DOHH2 (cell line): ENCODE measurements at regions not wholly inside any gene's neighbourhood (a gene's known extent, or its start where the extent isn't known, plus 50 kb on each side); places are given as distances from the start of the nearest gene placed in this dataset.

Source experiments
- H3F3A ChIP-seq: fragments of 200-600 bp; sonication (generic), shearing (Covaris generic); 2 replicates; pipeline ENCODE4 v1.6.0; 2016; ENCODE audit warnings: antibody characterized with exemption, mild to moderate bottlenecking; ENCODE audit not compliant: control insufficient read depth, insufficient read depth
- H3K27ac ChIP-seq: fragments of 200-600 bp; sonication (generic); 2 replicates; pipeline ENCODE4 v1.5.1; 2014; ENCODE audit warnings: low read depth, mild to moderate bottlenecking, low read length, moderate library complexity
- H3K27me3 ChIP-seq: fragments of 200-600 bp; sonication (generic); 2 replicates; pipeline ENCODE4 v1.6.1; 2014; ENCODE audit warnings: mild to moderate bottlenecking, low read length, mixed read lengths; ENCODE audit not compliant: control insufficient read depth
- H3K36me3 ChIP-seq: fragments of 200-600 bp; sonication (generic); 2 replicates; pipeline ENCODE4 v1.6.1; 2014; ENCODE audit warnings: mild to moderate bottlenecking, low read length, moderate library complexity, mixed read lengths; ENCODE audit not compliant: control insufficient read depth
- H3K4me1 ChIP-seq: fragments of 200-600 bp; sonication (generic); 2 replicates; pipeline ENCODE4 v1.6.1; 2014; ENCODE audit warnings: mild to moderate bottlenecking, low read length, mixed read lengths; ENCODE audit not compliant: control insufficient read depth
- H3K4me2 ChIP-seq: fragments of 200-600 bp; sonication (generic); 2 replicates; pipeline ENCODE4 v1.6.0; 2014; ENCODE audit warnings: mild to moderate bottlenecking, low read length, moderate library complexity
- H3K4me3 ChIP-seq: fragments of 200-600 bp; sonication (generic); 2 replicates; pipeline ENCODE4 v1.5.1; 2014; ENCODE audit warnings: mild to moderate bottlenecking, low read length, mixed read lengths
- H3K79me2 ChIP-seq: fragments of 200-600 bp; sonication (generic); 2 replicates; pipeline ENCODE4 v1.6.1; 2014; ENCODE audit warnings: mild to moderate bottlenecking, low read length, mixed read lengths; ENCODE audit not compliant: control insufficient read depth
- H3K9me2 ChIP-seq: fragments of 200-600 bp; sonication (generic); replicated peaks from 2 replicates; pipeline ENCODE4 v1.6.1; 2014; ENCODE audit warnings: mild to moderate bottlenecking, low read length, mixed read lengths; ENCODE audit not compliant: control insufficient read depth
- H3K9me3 ChIP-seq: fragments of 200-600 bp; sonication (generic); 2 replicates; pipeline ENCODE4 v1.6.1; 2014; ENCODE audit warnings: antibody characterized with exemption, low read length, mixed read lengths; ENCODE audit not compliant: control insufficient read depth, insufficient read depth
- H4K20me1 ChIP-seq: fragments of 200-600 bp; sonication (generic); 2 replicates; pipeline ENCODE4 v1.6.0; 2014; ENCODE audit warnings: low read depth, mild to moderate bottlenecking, antibody characterized with exemption, low read length, moderate library complexity; ENCODE audit not compliant: control insufficient read depth, insufficient read depth
- EZH2phosphoT487 ChIP-seq: fragments of 200-600 bp; sonication (generic); IDR thresholded peaks from 2 replicates; pipeline ENCODE4 v1.6.1; 2017; ENCODE audit warnings: borderline replicate concordance, mild to moderate bottlenecking, antibody characterized with exemption, low read length, moderate library complexity, mixed read lengths
- TF ChIP-seq, protein P1 (sequence below): fragments of 200-600 bp; sonication (generic); IDR thresholded peaks from one replicate; pipeline ENCODE4 v1.5.1; 2014; ENCODE audit warnings: antibody characterized with exemption, mild to moderate bottlenecking, low read depth, low read length; ENCODE audit not compliant: poor library complexity, severe bottlenecking

DNA sequence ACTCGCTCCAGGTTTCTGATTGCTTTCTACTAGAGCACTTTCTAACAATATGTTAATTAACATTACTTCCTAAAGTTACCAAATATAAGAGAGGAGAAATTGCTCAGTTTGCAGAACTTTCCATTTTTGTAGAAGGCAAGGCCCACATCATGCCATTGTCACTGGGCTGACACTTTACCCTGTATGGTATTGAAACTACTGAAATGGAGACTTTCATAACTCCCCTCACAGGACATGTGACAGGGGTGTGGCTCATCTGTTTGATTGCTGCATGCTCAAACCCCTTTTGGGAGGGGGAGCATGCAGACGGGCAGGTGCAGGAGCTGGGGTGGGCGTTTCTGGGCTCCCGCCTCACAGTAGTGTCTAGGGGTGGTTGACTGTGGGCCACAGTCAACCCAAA, 206.3 kb upstream of the GHR start:
- Histone ChIP-seq H3K9me2 (no peaks in the 10 kb centered on the region), H3F3A (no peaks in the 10 kb centered on the region), H4K20me1 (no peaks in the 10 kb centered on the region), H3K9me3 (no peaks in the 10 kb centered on the region), H3K4me1 (no peaks in the 10 kb centered on the region), H3K27ac (no peak overlapping the region), H3K79me2 (no peaks in the 10 kb centered on the region), H3K4me2 (no peak overlapping the region), H3K4me3 (no peak overlapping the region), H3K27me3 (no peaks in the 10 kb centered on the region), H3K36me3 (no peaks in the 10 kb centered on the region)
- TF ChIP-seq EZH2phosphoT487: no peak
- TF ChIP-seq, protein P1, sequence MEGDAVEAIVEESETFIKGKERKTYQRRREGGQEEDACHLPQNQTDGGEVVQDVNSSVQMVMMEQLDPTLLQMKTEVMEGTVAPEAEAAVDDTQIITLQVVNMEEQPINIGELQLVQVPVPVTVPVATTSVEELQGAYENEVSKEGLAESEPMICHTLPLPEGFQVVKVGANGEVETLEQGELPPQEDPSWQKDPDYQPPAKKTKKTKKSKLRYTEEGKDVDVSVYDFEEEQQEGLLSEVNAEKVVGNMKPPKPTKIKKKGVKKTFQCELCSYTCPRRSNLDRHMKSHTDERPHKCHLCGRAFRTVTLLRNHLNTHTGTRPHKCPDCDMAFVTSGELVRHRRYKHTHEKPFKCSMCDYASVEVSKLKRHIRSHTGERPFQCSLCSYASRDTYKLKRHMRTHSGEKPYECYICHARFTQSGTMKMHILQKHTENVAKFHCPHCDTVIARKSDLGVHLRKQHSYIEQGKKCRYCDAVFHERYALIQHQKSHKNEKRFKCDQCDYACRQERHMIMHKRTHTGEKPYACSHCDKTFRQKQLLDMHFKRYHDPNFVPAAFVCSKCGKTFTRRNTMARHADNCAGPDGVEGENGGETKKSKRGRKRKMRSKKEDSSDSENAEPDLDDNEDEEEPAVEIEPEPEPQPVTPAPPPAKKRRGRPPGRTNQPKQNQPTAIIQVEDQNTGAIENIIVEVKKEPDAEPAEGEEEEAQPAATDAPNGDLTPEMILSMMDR: no peak

DNA sequence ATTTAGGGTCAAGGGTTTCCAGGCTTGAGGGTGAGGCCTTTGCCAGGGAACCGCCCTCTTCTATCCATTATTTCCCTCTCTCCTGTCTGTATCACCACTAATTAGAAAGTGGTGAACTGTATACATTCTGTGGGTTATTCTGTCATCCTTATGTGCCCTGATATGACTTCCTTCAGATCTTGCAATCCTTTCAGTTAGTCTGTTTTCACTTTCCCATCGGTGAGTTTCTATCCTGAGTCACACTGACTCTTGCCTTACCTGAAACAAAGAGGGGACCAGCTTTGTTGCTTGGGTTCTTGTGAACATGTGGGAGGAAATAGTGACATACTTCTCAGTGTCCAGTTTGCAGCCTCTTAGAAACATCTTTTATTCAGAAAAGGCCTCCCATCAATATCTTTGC, 205.4 kb upstream of the GHR start:
- Histone ChIP-seq H3K4me3 (no peak overlapping the region), H3K36me3 (no peaks in the 10 kb centered on the region), H3F3A (no peaks in the 10 kb centered on the region), H3K79me2 (no peaks in the 10 kb centered on the region), H3K4me1 (no peaks in the 10 kb centered on the region), H3K9me3 (no peaks in the 10 kb centered on the region), H3K9me2 (no peaks in the 10 kb centered on the region), H3K27ac (no peak overlapping the region), H3K4me2 (no peak overlapping the region), H4K20me1 (no peaks in the 10 kb centered on the region), H3K27me3 (no peaks in the 10 kb centered on the region)
- TF ChIP-seq, protein P1: no peak
- TF ChIP-seq EZH2phosphoT487: no peak

DNA sequence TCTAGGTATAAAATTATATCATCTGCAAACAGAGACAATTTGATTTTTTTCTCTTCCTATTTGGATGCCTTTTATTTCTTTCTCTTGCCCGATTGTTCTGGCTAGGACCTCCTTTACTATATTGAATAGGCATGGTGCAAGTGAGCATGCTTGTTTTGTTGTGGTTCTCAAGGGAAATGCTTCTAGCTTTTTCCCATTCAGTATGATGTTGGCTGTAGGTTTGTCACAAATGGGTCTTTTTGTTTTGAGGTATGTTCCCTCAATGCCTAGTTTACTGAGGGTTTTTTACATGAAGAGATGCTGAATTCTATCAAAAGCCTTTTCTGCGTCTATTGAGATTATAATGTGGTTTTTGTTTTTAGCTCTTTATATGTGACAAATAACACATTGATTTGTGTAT, 198.2 kb upstream of the GHR start:
- Histone ChIP-seq H3K9me2 (no peaks in the 10 kb centered on the region), H4K20me1 (no peaks in the 10 kb centered on the region), H3K4me2 (no peak overlapping the region), H3K4me1 (no peaks in the 10 kb centered on the region), H3K36me3 (no peaks in the 10 kb centered on the region), H3K9me3 (no peaks in the 10 kb centered on the region), H3K79me2 (no peaks in the 10 kb centered on the region), H3K27me3 (no peaks in the 10 kb centered on the region), H3K4me3 (no peak overlapping the region), H3K27ac (no peak overlapping the region), H3F3A (no peaks in the 10 kb centered on the region)
- no peak for TF ChIP-seq EZH2phosphoT487
- TF ChIP-seq, protein P1: no peak

DNA sequence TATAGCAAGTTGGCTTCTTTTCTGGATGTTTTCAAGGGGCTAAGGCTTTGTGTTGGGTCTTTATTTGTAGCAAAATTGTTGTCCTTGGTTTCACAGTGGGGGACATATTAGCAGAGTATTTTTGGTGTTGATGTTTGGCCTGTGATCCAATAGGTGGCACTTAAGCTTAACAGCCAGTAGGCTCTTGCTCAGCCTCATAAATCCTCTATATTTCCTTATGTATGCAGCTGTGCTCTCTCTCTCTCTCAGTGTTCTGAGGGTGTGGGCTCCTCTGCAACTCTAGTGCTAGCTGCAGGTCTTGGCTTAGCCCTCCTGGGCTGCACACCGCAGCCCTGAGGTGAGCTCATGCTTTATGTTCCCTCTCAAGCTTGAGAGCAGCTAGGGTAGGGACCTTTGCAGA, 195.0 kb upstream of the GHR start:
- H3K27me3 ChIP-seq: no peaks in the 10 kb centered on the region
- H3K4me3 ChIP-seq: no peak overlapping the region
- H3F3A ChIP-seq: no peaks in the 10 kb centered on the region
- H3K27ac ChIP-seq: no peak overlapping the region
- H3K4me2 ChIP-seq: no peak overlapping the region
- no peaks in the 10 kb centered on the region for H3K79me2 ChIP-seq
- H3K4me1 ChIP-seq: no peaks in the 10 kb centered on the region
- no peaks in the 10 kb centered on the region for H3K9me3 ChIP-seq
- H4K20me1 ChIP-seq: no peaks in the 10 kb centered on the region
- no peaks in the 10 kb centered on the region for H3K9me2 ChIP-seq
- TF ChIP-seq, protein P1: no peak
- no peak for TF ChIP-seq EZH2phosphoT487
- H3K36me3 ChIP-seq: no peaks in the 10 kb centered on the region
